Adrenal gland (tissue), 9 donors: ENCODE measurements at regions not wholly inside any gene's neighbourhood (a gene's known extent, or its start where the extent isn't known, plus 50 kb on each side); places are given as distances from the start of the nearest gene placed in this dataset.

Experiments
- DNase-seq, 7 donors: peaks; one replicate each; pipeline ENCODE4 v3.0.0-alpha.2; 2019 to 2020
- H3K27ac ChIP-seq, 5 donors: fragments of 200-600 bp; sonication (generic) in 4 of 5; 1 replicate in 3 of 5; 2 replicates in 2 of 5; pipeline versions ENCODE4 v1.5.1 to v1.8.0; 2016 to 2020; ENCODE audit warnings: mild to moderate bottlenecking in 1 of 5
- H3K27me3 ChIP-seq: fragments of 200-600 bp; 2 replicates; pipeline ENCODE4 v1.8.0; 2021
- H3K36me3 ChIP-seq, 2 donors: fragments of 200-600 bp; replicated peaks in 1 of 2; 1 replicate in 1 of 2; 2 replicates in 1 of 2; pipeline versions ENCODE4 v1.5.1 to v1.8.0; 2018 to 2022
- H3K4me1 ChIP-seq, 2 donors: fragments of 200-600 bp; replicated peaks in 1 of 2; 1 replicate in 1 of 2; 2 replicates in 1 of 2; pipeline versions ENCODE4 v1.5.1 to v1.8.0; 2018 to 2021
- H3K4me3 ChIP-seq, 4 donors: fragments of 200-600 bp; sonication (generic) in 3 of 4; one replicate each; pipeline ENCODE4 v1.5.1; 2016 to 2018
- H3K9me3 ChIP-seq, 3 donors: fragments of 200-600 bp; sonication (generic) in 1 of 3; replicated peaks in 1 of 3; 1 replicate in 2 of 3; 2 replicates in 1 of 3; pipeline versions ENCODE4 v1.5.1 to v1.8.0; 2016 to 2021
- POLR2A ChIP-seq, 2 donors: fragments of 450-650 bp; IDR thresholded peaks; one replicate each; pipeline ENCODE4 v1.6.1; 2017; ENCODE audit warnings: antibody characterized with exemption in 2 of 2, mild to moderate bottlenecking in 2 of 2, moderate library complexity in 1 of 2
- WGBS, 4 donors: extraction: QIAGEN DNeasy Blood & Tissue Kit in 2 of 4; methylation state at CpG; one replicate each; pipeline versions ENCODE4 v1.1.5 to v1.1.7; 2013 to 2017; 5-methylcytosine and 5-hydroxymethylcytosine counted together
- intact Hi-C, 2 donors: fragments of 100-400 bp; cut with DNase I; formaldehyde crosslinking; loops; one replicate each; pipeline versions ENCODE4 v1.14.1 to v1.15.0; 2022 to 2023
- TF ChIP-seq, protein P1 (sequence below), 6 experiments: fragments of 450-650 bp in 4 of 6; fragments of 200-600 bp in 2 of 6; sonication (generic) in 1 of 6; IDR thresholded peaks; 1 replicate in 5 of 6; 2 replicates in 1 of 6; pipeline versions ENCODE4 v1.5.1 to v1.8.0; 2016 to 2021; ENCODE audit warnings: antibody characterized with exemption in 6 of 6, mild to moderate bottlenecking in 2 of 6, moderate library complexity in 1 of 6
- donor health status: healthy with polysubstance abuse.
- donor health status: Bipolar disorder and iron deficiency.
- donor health status: DM: yes; HTN: yes; CAD: no.
- donor health status: DM: no; HTN: no; CAD: no.
- donor health status: DM: no; HTN: no; CAD: no.

- 71 to 74% (median 73%) methylated on average over 5 of the region's 5 CpGs for WGBS, 4 donors
- Histone ChIP-seq H3K27me3 (no peaks in the 10 kb centered on the region), H3K9me3 (no peaks in the 10 kb centered on the region), H3K27ac (peak overlapping the region in 1 of 5 donors; percentile 45), H3K4me3 (no peak overlapping the region), H3K4me1 (no peaks in the 10 kb centered on the region), H3K36me3 (no peaks in the 10 kb centered on the region)
- intact Hi-C loops: no loop called here
- TF ChIP-seq, protein P1, sequence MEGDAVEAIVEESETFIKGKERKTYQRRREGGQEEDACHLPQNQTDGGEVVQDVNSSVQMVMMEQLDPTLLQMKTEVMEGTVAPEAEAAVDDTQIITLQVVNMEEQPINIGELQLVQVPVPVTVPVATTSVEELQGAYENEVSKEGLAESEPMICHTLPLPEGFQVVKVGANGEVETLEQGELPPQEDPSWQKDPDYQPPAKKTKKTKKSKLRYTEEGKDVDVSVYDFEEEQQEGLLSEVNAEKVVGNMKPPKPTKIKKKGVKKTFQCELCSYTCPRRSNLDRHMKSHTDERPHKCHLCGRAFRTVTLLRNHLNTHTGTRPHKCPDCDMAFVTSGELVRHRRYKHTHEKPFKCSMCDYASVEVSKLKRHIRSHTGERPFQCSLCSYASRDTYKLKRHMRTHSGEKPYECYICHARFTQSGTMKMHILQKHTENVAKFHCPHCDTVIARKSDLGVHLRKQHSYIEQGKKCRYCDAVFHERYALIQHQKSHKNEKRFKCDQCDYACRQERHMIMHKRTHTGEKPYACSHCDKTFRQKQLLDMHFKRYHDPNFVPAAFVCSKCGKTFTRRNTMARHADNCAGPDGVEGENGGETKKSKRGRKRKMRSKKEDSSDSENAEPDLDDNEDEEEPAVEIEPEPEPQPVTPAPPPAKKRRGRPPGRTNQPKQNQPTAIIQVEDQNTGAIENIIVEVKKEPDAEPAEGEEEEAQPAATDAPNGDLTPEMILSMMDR (IDR thresholded peaks at IDR 0.05): no peak
- TF ChIP-seq POLR2A (IDR thresholded peaks at IDR 0.05): no peak
- DNase-seq: no peak
Measured at GRCh38 chr12:105469211-105469610, 138.7 kb downstream of the C12orf75 start.

GRCh38 chr12:105469701-105470100 lies 139.2 kb downstream of the C12orf75 start:
- no peaks in the 10 kb centered on the region for H3K27me3 ChIP-seq
- intact Hi-C loops: no loop called here
- no peaks in the 10 kb centered on the region for H3K36me3 ChIP-seq
- 60 to 74% (median 63%) methylated on average over 5 of the region's 5 CpGs for WGBS, 4 donors
- no peaks in the 10 kb centered on the region for H3K4me1 ChIP-seq
- TF ChIP-seq, protein P1 (IDR thresholded peaks at IDR 0.05): no peak
- H3K9me3 ChIP-seq: no peaks in the 10 kb centered on the region
- peak overlapping the region in 1 of 5 donors; percentile 45 for H3K27ac ChIP-seq
- no peak overlapping the region for H3K4me3 ChIP-seq
- DNase-seq: no peak

- Histone ChIP-seq H3K9me3 (no peaks in the 10 kb centered on the region), H3K27me3 (no peaks in the 10 kb centered on the region), H3K4me1 (no peaks in the 10 kb centered on the region), H3K4me3 (no peak overlapping the region), H3K36me3 (no peaks in the 10 kb centered on the region), H3K27ac (no peak overlapping the region)
- DNase-seq: no peak
- WGBS, 4 donors: 50 to 86% (median 71%) methylated on average over 1 to 2 of the region's 2 CpGs
- TF ChIP-seq, protein P1 (IDR thresholded peaks at IDR 0.05): no peak
- TF ChIP-seq POLR2A (IDR thresholded peaks at IDR 0.05): no peak
- intact Hi-C loops: no loop called here
Measured at GRCh38 chr12:105470102-105470501, 139.6 kb downstream of the C12orf75 start.

GRCh38 chr12:105470601-105471000 lies 140.1 kb downstream of the C12orf75 start:
- Histone ChIP-seq H3K4me3 (no peak overlapping the region), H3K36me3 (no peaks in the 10 kb centered on the region), H3K4me1 (no peaks in the 10 kb centered on the region), H3K27ac (no peak overlapping the region), H3K9me3 (no peaks in the 10 kb centered on the region), H3K27me3 (no peaks in the 10 kb centered on the region)
- no peak for TF ChIP-seq POLR2A (IDR thresholded peaks at IDR 0.05)
- TF ChIP-seq, protein P1 (IDR thresholded peaks at IDR 0.05): no peak
- WGBS, 4 donors: 57 to 83% (median 75%) methylated on average over 2 of the region's 2 CpGs
- intact Hi-C loops: no loop called here
- no peak for DNase-seq
